MV-4-11 (cell line): ENCODE measurements at regions not wholly inside any gene's neighbourhood (a gene's known extent, or its start where the extent isn't known, plus 50 kb on each side); places are given as distances from the start of the nearest gene placed in this dataset.
"Not testable (repeated sequence)": the region's sequence is repeated elsewhere in the genome, so short reads cannot be mapped to it uniquely, and the experiment has no call there.

Experiments used
- DNase-seq: peaks from one replicate; lab custom pipeline; 2025; lab: John Stamatoyannopoulos, UW

DNA sequence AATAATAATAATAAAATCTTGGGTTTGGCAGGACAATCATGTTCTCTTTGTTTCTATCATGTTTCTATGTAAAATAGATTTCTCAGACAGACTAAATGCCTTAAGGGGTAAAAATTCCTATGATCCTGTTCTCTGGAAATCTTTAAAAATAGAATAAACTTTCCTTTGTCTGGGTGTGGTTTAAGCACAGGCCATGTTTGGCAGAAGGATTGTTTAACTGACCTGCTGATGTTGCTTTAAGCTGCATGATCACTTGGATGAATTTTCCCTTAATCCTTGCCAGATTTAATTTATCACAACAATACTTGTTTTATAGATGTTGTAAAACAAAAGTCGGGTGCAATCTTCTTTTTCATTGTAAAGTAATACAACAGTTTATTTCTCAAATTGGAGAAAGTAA is 341.7 kb upstream of the FAT1 start:
- DNase-seq = no peak

GRCh38 chr4:187065806-187066205 is 342.1 kb upstream of the FAT1 start:
- no peak for DNase-seq

DNA sequence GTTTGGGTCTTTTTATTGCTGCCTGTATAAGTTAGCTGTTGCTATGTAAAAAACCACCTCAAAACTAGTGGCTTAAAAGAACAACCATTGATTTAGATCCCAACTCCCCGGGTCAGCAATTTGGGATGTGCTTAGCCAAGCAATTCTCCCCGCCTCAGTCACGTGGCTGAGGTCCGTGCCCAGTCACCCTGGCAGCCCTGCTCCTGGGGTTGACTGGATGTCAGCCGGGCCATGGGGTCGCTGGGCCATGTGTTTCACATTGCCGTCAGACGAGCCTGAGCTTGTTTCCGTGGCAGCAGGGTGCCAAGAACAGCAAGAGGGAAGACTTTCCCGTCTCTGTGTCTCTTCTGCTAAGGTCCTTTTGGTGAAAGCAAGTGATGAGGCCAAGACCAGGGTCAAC is 345.7 kb upstream of the FAT1 start:
- no peak for DNase-seq

- DNase-seq = no peak
These were observed 346.5 kb upstream of the FAT1 start for GRCh38 chr4:187070158-187070557.

DNA sequence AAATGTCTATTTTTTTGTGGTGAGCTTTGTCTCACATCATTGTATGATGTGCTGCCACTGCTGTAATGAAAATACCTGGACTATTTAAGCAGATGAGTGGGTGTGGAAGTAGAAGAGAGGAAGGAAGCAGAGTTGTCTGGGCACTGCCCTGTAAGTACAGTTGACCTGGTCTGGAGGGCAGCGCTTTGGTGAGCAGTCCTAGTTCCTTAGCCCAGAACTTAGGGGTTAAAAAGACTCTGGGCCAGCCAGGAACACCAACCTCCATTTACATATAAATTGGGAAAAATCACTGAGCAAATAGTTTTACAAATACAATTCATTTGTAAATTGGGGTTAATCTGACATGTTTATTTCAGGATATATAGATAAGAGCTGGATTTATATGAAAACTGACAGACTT is 347.1 kb upstream of the FAT1 start:
- no peak for DNase-seq

- DNase-seq = no peak
These were observed 348.4 kb upstream of the FAT1 start for GRCh38 chr4:187071946-187072600.

- DNase-seq = no peak
These were observed 350.2 kb upstream of the FAT1 start for GRCh38 chr4:187073820-187074219.

DNA sequence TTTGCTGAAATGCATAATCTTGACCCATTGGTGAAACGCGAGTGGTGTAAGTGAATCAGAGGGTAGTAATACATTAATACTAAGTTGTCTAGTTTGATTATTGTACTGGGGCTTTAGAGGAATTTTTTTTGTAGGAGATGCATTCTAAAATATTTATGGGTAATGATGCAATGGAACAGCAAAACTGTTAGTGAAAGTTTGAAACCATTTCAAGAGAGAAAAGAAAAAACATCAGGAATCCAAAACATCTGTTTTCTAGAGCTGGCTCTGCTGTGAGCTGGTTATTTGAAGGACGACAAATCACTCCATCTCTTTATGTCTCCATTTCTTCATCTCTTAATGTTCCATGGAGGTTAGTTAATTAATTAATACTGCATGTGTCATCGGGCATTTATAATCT is 351.9 kb upstream of the FAT1 start:
- DNase-seq = no peak

GRCh38 chr4:187077744-187078401 is 354.2 kb upstream of the FAT1 start:
- no peak for DNase-seq

GRCh38 chr4:187084701-187085100 is 361.0 kb upstream of the FAT1 start:
- no peak for DNase-seq

DNA sequence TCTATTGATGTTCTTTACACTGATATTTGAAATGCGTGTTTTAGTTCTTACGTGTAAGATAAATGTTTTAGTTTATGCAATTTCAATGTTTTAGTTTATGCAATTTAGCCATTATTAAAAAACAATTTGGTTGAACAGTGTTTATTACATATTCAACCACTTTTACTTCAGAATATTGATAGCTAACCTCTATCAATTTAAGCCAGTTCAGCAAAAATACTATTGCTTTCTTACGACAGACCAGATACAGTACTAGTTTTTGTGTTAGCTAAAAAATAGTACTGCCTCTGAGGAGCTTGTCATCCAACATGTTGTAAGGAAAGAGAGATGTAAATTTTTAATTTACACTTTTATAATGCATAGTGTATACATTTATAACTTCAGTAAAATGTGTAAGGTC is 361.7 kb upstream of the FAT1 start:
- no peak for DNase-seq

- DNase-seq = no peak
These were observed 362.5 kb upstream of the FAT1 start for GRCh38 chr4:187086151-187086550.

GRCh38 chr4:187088070-187088799 is 364.6 kb upstream of the FAT1 start:
- no peak for DNase-seq

- DNase-seq = no peak
These were observed 366.7 kb upstream of the FAT1 start for GRCh38 chr4:187090401-187090800.

GRCh38 chr4:187090832-187091231 is 367.2 kb upstream of the FAT1 start:
- DNase-seq = not testable (repeated sequence)

DNA sequence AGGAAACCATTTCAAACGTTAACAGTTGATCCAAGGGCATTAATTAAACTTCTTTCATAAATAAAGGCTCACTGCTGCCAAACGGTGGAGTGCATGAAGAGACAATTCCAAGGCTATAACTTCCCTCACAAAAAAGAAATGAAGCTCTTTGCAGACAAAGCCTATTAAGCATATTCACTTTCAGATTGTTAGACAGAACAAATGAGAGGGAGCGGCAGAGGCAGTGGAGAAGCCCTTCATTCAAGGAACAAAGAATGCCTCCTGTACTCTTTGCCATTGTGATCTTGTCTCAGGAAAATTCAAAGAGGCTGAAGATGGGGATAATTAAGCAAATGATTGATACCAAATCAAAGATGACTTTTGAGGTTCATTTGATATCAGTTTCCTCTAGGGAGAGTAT is 370.5 kb upstream of the FAT1 start:
- DNase-seq = no peak

GRCh38 chr4:187098429-187098828 is 374.8 kb upstream of the FAT1 start:
- DNase-seq = no peak

GRCh38 chr4:187103351-187103750 is 379.7 kb upstream of the FAT1 start:
- no peak for DNase-seq

- DNase-seq = no peak
These were observed 385.2 kb upstream of the FAT1 start for GRCh38 chr4:187108845-187109244.

DNA sequence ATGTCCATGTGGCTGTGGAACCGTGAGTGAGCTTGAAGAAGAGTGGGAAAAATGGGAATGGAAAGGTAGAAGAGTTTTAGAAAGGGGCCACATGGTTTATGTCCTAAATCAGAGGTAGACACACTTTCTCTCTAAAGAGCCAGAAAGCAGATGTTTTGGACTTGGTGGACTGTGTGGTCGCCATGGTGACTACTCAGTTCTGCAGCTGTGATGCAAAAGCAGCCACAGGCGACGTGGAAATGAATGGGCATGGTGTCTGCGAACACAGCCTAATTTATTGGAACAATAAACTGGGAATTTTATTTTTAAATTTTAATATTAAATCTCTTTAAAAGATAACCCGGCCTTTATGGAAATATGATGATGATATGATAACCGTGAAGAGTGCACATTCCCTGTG is 386.0 kb upstream of the FAT1 start:
- DNase-seq = no peak

DNA sequence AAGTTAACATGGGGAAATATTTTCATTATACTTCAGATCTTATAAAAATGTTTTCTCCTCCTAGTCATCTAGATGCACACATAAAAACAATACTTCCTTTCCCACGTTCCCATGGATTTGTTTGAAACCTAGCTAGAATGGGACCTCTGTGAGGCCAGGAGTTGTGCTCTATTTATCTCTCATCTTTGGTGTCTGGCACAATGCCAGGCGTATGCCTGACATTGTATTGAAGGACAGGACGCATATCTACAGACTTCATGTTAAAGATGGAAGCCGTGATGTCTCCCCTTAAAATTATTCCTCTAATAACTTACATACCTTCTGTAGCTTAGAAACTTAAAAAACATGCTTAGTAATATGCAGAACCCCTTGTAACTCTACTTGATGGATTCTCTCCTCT is 394.5 kb upstream of the FAT1 start:
- no peak for DNase-seq

GRCh38 chr4:187118602-187119120 is 395.0 kb upstream of the FAT1 start:
- no peak for DNase-seq

DNA sequence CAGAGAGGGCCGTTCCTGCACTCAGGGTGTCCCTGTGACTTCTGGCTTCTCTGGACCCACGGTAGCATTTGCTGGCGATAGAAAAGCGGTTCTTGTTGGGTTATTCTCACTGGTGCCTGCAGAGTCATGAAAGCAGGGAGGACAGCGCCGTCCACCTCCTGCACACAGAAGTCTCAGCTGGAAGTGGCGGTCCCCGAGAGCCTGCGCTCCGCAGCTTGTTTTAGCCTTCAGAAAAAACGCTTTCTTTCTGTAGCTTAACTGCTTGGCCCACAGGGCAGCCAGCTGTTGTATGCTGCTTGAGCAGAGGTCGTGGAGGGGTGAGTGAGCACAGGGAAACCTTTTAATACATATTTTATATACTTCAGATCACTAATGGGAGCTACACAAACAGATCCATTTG is 400.7 kb upstream of the FAT1 start:
- DNase-seq = no peak
